ENCODE measurements at regions not wholly inside any gene's neighbourhood (a gene's known extent, or its start where the extent isn't known, plus 50 kb on each side); places are given as distances from the start of the nearest gene placed in this dataset.

GRCh38 chr12:65532162-65532561, 253.7 kb downstream of the MSRB3 start:
- ATAC-seq, result no peak
- intact Hi-C loops (cut with DNase I), result no loop called here
- Histone ChIP-seq H3K4me3 (no peak overlapping the region), H3K36me3 (no peaks in the 10 kb centered on the region), H3K27me3 (ENCODE audit: low read depth) (no peaks in the 10 kb centered on the region), H3K9me3 (peaks cover 7% of the 10 kb centered on the region), H3K27ac (no peak overlapping the region), H3K4me1 (peaks cover 7% of the 10 kb centered on the region)
- TF ChIP-seq, protein P1, sequence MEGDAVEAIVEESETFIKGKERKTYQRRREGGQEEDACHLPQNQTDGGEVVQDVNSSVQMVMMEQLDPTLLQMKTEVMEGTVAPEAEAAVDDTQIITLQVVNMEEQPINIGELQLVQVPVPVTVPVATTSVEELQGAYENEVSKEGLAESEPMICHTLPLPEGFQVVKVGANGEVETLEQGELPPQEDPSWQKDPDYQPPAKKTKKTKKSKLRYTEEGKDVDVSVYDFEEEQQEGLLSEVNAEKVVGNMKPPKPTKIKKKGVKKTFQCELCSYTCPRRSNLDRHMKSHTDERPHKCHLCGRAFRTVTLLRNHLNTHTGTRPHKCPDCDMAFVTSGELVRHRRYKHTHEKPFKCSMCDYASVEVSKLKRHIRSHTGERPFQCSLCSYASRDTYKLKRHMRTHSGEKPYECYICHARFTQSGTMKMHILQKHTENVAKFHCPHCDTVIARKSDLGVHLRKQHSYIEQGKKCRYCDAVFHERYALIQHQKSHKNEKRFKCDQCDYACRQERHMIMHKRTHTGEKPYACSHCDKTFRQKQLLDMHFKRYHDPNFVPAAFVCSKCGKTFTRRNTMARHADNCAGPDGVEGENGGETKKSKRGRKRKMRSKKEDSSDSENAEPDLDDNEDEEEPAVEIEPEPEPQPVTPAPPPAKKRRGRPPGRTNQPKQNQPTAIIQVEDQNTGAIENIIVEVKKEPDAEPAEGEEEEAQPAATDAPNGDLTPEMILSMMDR (IDR thresholded peaks at IDR 0.05), result no peak
- DNase-seq, result no peak

GRCh38 chr12:65532764-65533163, 254.3 kb downstream of the MSRB3 start:
- no peak overlapping the region for H3K27ac ChIP-seq

DNA sequence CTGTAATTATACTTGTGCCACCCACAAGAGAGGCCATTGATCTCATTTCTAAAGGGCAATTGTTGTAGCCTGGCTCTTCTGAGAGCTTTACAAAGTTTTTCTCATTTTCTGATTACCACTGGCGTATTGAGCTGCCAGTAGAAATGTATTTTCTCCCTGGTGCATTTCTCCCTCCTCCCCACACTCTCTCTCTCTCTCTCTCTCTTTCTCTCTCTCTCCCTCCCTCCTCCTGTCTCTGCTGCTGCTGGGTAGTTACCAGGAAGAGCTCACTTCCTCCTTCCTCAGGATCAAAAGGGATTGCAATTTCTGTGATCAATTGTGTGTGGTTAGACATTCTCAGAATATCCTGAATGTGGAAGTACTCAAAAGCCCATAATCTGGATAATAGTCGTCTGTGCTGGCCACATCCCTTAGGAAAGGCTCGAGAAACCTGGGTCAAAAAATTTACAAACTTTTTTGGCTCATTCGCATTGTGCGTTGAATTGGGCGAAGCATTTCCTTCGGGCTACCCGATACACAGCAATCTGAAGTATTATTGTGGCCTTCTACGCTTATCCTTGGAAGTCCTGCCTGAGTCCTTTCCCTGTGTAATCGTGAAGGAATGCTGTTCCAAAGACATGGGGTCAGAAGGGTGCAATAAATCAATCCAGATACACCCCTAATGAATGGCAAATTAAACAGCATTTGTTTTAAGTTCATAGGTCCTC, 254.8 kb downstream of the MSRB3 start:
- Histone ChIP-seq H3K27ac (no peak overlapping the region), H3K4me1 (peaks cover 7% of the 10 kb centered on the region), H3K4me3 (no peak overlapping the region), H3K36me3 (no peaks in the 10 kb centered on the region), H3K9me3 (peaks cover 1% of the 10 kb centered on the region), H3K27me3 (ENCODE audit: low read depth) (no peaks in the 10 kb centered on the region)
- intact Hi-C loops (cut with DNase I), result no loop called here
- ATAC-seq (no peak), DNase-seq (no peak)
- TF ChIP-seq, protein P1 (IDR thresholded peaks at IDR 0.05), result no peak

More at GRCh38 chr12:65532764-65533163, 254.3 kb downstream of the MSRB3 start:
- Histone ChIP-seq H3K36me3 (no peaks in the 10 kb centered on the region), H3K9me3 (peaks cover 7% of the 10 kb centered on the region), H3K27me3 (ENCODE audit: low read depth) (no peaks in the 10 kb centered on the region), H3K4me3 (no peak overlapping the region), H3K4me1 (peaks cover 7% of the 10 kb centered on the region)
- intact Hi-C loops (cut with DNase I), result no loop called here
- ATAC-seq (no peak), DNase-seq (no peak)
- TF ChIP-seq, protein P1 (IDR thresholded peaks at IDR 0.05), result no peak

- no peak for DNase-seq
- Histone ChIP-seq H3K27ac (no peak overlapping the region), H3K36me3 (no peaks in the 10 kb centered on the region), H3K27me3 (ENCODE audit: low read depth) (no peaks in the 10 kb centered on the region), H3K9me3 (peaks cover 2% of the 10 kb centered on the region), H3K4me3 (no peak overlapping the region), H3K4me1 (peaks cover 7% of the 10 kb centered on the region)
- intact Hi-C loops (cut with DNase I), result no loop called here
- TF ChIP-seq, protein P1 (IDR thresholded peaks at IDR 0.05), result no peak
- ATAC-seq, result no peak
These were observed 255.9 kb downstream of the MSRB3 start for GRCh38 chr12:65534238-65534841.

GRCh38 chr12:65535946-65536345, 257.5 kb downstream of the MSRB3 start:
- ATAC-seq (no peak), DNase-seq (no peak)
- H3K27ac ChIP-seq, result no peak overlapping the region
- TF ChIP-seq, protein P1 (IDR thresholded peaks at IDR 0.05), result no peak
- peaks cover 7% of the 10 kb centered on the region for H3K4me1 ChIP-seq
- no peak overlapping the region for H3K4me3 ChIP-seq
- intact Hi-C loops (cut with DNase I), result no loop called here
- no peaks in the 10 kb centered on the region for H3K36me3 ChIP-seq
- no peaks in the 10 kb centered on the region for H3K27me3 ChIP-seq (ENCODE audit: low read depth)
- peaks cover 18% of the 10 kb centered on the region for H3K9me3 ChIP-seq

All from lower lobe of right lung (tissue), 2 donors.